ENCODE measurements at regions not wholly inside any gene's neighbourhood (a gene's known extent, or its start where the extent isn't known, plus 50 kb on each side); places are given as distances from the start of the nearest gene placed in this dataset.

GRCh38 chr10:132471125-132471451 is 66.5 kb upstream of the INPP5A start:
- TF ChIP-seq EZH2phosphoT487 (IDR thresholded peaks at IDR 0.05; ENCODE audit: insufficient read depth, low read depth), result no peak
- no peak for TF ChIP-seq EZH2 (IDR thresholded peaks at IDR 0.05; ENCODE audit: insufficient read depth, poor library complexity, severe bottlenecking)

Data from GM23248 (cell line).